Iris pigment epithelial cell (primary cell): ENCODE measurements at regions not wholly inside any gene's neighbourhood (a gene's known extent, or its start where the extent isn't known, plus 50 kb on each side); places are given as distances from the start of the nearest gene placed in this dataset.
"Not testable (repeated sequence)": the region's sequence is repeated elsewhere in the genome, so short reads cannot be mapped to it uniquely, and the experiment has no call there.

Experiments
- DNase-seq: peaks from one replicate; pipeline ENCODE4 v3.0.0-alpha.2; 2011; ENCODE audit warnings: low read depth

DNA sequence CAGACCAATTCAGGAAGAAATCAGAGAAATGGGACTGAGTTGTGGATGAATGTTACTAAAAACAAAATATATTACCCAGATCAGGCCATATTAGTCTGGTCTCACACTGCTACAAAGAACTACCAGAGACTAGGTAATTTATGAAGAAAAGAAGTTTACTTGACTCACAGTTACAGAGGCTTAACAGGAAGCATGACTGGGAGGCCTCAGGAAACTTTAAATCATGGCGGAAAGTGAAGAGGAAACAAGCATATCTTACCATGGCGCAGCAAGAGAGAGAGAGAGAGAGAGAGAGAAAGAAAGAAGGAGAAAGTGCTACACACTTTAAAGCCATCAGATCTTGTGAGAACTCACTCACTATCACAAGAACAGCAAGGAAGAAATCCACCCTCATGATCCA is 636.8 kb upstream of the GRM3 start:
- DNase-seq: no peak

GRCh38 chr7:86002858-86003257 is 640.9 kb upstream of the GRM3 start:
- no peak for DNase-seq

GRCh38 chr7:85997515-85997914 is 646.2 kb upstream of the GRM3 start:
- DNase-seq: no peak

DNA sequence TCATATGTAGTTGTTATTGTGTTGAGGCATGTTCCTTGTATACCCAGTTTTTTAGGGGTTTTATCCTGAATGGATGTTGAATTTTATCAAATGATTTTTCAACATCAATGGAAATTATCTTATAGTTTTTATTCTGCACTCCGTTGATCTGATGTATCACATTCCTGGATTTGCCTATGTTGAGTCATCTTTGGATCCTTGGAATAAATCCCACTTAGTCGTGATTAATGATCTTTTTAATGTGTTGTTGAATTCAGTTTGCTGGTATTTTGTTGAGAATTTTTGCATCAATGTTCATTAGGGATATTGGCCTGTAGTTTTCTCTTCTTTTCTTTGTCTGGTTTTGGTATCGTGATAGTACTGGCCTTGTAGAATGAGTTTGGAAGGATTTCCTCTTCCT is 648.6 kb upstream of the GRM3 start:
- no peak for DNase-seq

DNA sequence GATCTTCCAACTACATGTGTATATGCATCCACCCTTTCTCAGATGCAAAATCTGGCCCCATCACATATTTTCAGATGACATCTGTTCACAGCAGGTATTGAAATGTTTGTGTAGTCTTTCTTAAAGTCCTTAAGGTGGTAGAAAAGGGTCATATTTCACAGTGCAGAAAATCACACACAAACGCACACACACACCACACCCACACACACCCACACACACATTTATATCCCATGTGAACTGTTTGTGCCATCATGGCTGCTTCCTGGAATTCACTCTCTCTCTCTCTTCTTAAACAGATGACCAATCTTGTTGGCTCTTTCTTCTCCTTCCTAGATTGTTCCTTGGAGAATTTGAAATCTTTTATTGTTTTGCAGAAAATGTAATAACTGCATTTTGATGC is 663.0 kb upstream of the GRM3 start:
- no peak for DNase-seq

- DNase-seq: no peak
Measured at GRCh38 chr7:85974176-85974575, 669.5 kb upstream of the GRM3 start.

GRCh38 chr7:85972504-85973141 is 671.1 kb upstream of the GRM3 start:
- DNase-seq: no peak

DNA sequence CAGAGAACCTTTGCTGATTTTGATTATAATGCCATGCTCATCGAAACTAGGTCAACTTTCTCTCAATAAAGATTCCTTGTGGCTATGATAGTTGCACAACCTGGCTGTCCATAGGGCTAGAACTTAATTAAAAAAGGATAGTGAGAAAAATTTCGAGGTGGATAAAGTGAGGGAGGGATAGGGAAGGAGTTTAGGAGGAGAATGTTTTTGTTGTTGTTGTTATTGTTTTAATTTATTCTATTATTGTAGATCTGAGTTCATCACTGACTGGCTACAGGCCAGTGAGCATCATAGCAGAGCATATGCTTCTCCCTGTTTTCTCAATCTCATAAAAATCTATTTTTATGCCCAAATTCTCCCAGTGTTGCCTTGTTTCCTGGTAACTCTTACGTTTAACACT is 688.7 kb upstream of the GRM3 start:
- DNase-seq: no peak

- no peak for DNase-seq
Measured at GRCh38 chr7:85950871-85951270, 692.8 kb upstream of the GRM3 start.

- no peak for DNase-seq
Measured at GRCh38 chr7:85950418-85950817, 693.3 kb upstream of the GRM3 start.

- DNase-seq: no peak
Measured at GRCh38 chr7:85947767-85948166, 695.9 kb upstream of the GRM3 start.

GRCh38 chr7:85940798-85941197 is 702.9 kb upstream of the GRM3 start:
- DNase-seq: no peak

DNA sequence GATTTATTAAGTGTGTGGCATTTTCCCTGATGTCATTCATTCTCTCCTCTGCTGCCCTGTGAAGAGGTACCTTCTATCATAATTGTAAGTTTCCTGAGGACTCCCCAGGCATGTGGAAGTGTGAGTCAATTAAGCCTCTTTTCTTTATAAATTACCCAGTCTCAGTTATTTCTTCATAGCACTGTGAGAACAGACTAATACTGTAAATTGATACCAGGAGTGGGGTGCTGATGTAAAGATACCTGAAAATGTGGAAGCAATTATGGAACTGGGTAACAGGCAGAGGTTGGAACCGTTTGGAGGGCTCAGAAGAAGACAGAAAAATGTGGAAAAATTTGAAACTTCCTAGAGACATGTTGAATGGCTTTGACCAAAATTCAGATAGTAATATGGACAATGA is 711.8 kb upstream of the GRM3 start:
- no peak for DNase-seq

GRCh38 chr7:85928500-85928899 is 715.2 kb upstream of the GRM3 start:
- no peak for DNase-seq

- no peak for DNase-seq
Measured at GRCh38 chr7:85927226-85927625, 716.5 kb upstream of the GRM3 start.

GRCh38 chr7:85924062-85924461 is 719.6 kb upstream of the GRM3 start:
- no peak for DNase-seq

- no peak for DNase-seq
Measured at GRCh38 chr7:85916016-85916415, 727.7 kb upstream of the GRM3 start.

- no peak for DNase-seq
Measured at GRCh38 chr7:85914437-85914836, 727.6 kb upstream of the SEMA3D start.

DNA sequence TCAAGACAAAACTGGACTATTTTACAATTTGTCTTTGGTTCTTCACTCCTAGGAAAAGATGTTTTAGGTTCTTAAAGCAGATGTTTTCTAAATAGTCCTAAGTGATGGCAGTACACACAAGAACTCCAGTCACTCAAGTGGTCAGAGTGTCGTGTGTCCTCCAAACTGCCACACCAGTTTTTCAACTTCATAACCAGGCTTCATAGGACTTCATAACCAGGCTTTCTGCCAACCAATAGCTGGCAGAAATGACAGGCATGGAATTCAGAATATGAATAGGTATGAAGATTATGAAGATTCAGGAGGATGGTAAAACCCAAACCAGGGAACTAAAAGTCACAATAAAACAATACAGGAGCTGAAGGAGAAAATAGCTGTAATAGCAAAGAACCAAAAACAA is 721.2 kb upstream of the SEMA3D start:
- DNase-seq: no peak

- DNase-seq: no peak
Measured at GRCh38 chr7:85897967-85898366, 711.1 kb upstream of the SEMA3D start.

DNA sequence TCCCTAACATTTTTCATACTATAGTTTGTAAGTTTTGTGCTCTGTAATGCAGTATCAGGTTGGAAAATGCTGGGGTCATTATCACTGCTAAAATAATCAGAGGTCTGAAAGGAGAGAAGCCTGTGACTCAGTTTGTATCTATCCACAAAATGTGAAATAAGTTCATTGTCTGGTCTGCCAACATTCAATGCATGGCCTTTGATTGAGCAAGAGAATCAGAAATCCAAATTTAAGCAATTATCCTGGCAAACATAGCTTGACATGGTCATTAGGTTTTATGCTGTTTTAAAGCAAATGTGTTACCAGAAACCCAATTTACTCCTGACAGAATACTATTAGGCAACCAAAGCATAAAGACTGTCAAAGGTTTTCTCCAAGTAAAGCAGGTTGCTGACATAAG is 709.7 kb upstream of the SEMA3D start:
- no peak for DNase-seq

GRCh38 chr7:85895835-85896234 is 709.0 kb upstream of the SEMA3D start:
- no peak for DNase-seq

- DNase-seq: not testable (repeated sequence)
Measured at GRCh38 chr7:85891900-85892299, 705.0 kb upstream of the SEMA3D start.

GRCh38 chr7:85890244-85890811 is 703.5 kb upstream of the SEMA3D start:
- DNase-seq: peak; percentile 31
